Thyroid gland (tissue), 4 donors: ENCODE measurements at regions not wholly inside any gene's neighbourhood (a gene's known extent, or its start where the extent isn't known, plus 50 kb on each side); places are given as distances from the start of the nearest gene placed in this dataset.

Source experiments
- CTCF ChIP-seq, 6 experiments: fragments of 200-600 bp in 3 of 6; fragments of 450-650 bp in 3 of 6; sonication (generic) in 3 of 6; IDR thresholded peaks; one replicate each; pipeline ENCODE4 v1.5.1; 2016 to 2019; ENCODE audit warnings: antibody characterized with exemption in 6 of 6, mild to moderate bottlenecking in 2 of 6, inconsistent platforms in 1 of 6, moderate library complexity in 1 of 6
- POLR2A ChIP-seq, 2 donors: fragments of 450-650 bp; IDR thresholded peaks; one replicate each; pipeline ENCODE4 v1.6.1; 2017; ENCODE audit warnings: antibody characterized with exemption in 2 of 2, mild to moderate bottlenecking in 2 of 2, moderate library complexity in 1 of 2

- TF ChIP-seq CTCF (IDR thresholded peaks at IDR 0.05) (no peak), POLR2A (IDR thresholded peaks at IDR 0.05) (no peak)
These were observed 156.3 kb upstream of the LRIG3 start for GRCh38 chr12:59076622-59077021.
